B cell (primary cell): ENCODE measurements at regions not wholly inside any gene's neighbourhood (a gene's known extent, or its start where the extent isn't known, plus 50 kb on each side); places are given as distances from the start of the nearest gene placed in this dataset.

ENCODE experiments used
- EZH2 ChIP-seq: IDR thresholded peaks from 2 replicates; pipeline ENCODE4 v1.6.1; 2012; ENCODE audit warnings: borderline replicate concordance, low read depth, mild to moderate bottlenecking, moderate library complexity, low read length; ENCODE audit not compliant: insufficient read depth, poor library complexity, severe bottlenecking
- TF ChIP-seq, protein P1 (sequence below): fragments of 200-600 bp; IDR thresholded peaks from one replicate; pipeline ENCODE4 v1.8.0; 2022; ENCODE audit warnings: antibody characterized with exemption, mild to moderate bottlenecking

DNA sequence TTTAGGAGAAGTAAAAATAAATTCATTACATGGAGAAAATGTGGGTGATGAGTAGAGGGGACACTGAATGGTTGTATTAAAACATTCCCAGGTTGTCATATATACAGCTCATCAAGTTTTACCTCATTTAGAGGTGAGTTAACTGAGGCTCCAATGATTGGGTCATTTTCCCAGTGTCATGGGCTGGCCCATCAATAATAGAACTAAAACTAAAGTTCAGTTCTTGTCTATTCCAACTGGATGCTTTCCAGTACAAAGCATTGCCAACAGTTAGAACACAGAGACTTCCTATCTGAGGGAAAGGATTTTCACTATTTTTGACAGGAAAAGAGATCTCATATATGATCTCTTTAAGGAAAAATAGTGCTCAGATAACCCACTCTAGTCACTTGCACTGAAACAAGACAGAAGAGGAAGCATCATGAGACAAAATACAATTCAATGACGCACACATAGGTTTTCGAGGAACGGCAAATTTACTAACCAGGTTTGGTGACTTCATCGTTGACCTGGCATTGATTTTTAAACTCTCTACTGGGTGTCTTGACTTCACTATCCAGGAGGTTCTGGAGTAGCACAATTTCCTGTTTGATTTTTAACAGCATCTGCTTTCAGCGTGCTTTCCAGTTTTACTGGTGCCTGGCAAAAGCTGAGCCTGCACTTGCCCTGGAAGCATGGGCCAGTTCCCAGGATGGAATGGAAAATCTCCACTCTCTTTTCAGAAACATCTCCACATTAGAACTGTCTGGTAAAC lies 195.5 kb upstream of the FBXL4 start:
- TF ChIP-seq, protein P1, sequence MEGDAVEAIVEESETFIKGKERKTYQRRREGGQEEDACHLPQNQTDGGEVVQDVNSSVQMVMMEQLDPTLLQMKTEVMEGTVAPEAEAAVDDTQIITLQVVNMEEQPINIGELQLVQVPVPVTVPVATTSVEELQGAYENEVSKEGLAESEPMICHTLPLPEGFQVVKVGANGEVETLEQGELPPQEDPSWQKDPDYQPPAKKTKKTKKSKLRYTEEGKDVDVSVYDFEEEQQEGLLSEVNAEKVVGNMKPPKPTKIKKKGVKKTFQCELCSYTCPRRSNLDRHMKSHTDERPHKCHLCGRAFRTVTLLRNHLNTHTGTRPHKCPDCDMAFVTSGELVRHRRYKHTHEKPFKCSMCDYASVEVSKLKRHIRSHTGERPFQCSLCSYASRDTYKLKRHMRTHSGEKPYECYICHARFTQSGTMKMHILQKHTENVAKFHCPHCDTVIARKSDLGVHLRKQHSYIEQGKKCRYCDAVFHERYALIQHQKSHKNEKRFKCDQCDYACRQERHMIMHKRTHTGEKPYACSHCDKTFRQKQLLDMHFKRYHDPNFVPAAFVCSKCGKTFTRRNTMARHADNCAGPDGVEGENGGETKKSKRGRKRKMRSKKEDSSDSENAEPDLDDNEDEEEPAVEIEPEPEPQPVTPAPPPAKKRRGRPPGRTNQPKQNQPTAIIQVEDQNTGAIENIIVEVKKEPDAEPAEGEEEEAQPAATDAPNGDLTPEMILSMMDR = no peak
- no peak for TF ChIP-seq EZH2
